ENCODE measurements at regions not wholly inside any gene's neighbourhood (a gene's known extent, or its start where the extent isn't known, plus 50 kb on each side); places are given as distances from the start of the nearest gene placed in this dataset.
A peak's percentile ranks its signal among the peaks of the same experiment; 100 is the strongest.
"Not testable (repeated sequence)": the region's sequence is repeated elsewhere in the genome, so short reads cannot be mapped to it uniquely, and the experiment has no call there.

- no peak for DNase-seq (ENCODE audit: low read depth, low spot score)
Measured at GRCh38 chr1:187878883-187879282, 1050.1 kb downstream of the PLA2G4A start.

GRCh38 chr1:187883356-187883755 is 1054.6 kb downstream of the PLA2G4A start:
- DNase-seq (ENCODE audit: low read depth, low spot score): no peak

- DNase-seq (ENCODE audit: low read depth, low spot score): no peak
Measured at GRCh38 chr1:187891993-187892682, 1063.4 kb downstream of the PLA2G4A start.

- no peak for DNase-seq (ENCODE audit: low read depth, low spot score)
Measured at GRCh38 chr1:187892683-187893039, 1063.9 kb downstream of the PLA2G4A start.

- DNase-seq (ENCODE audit: low read depth, low spot score): no peak
Measured at GRCh38 chr1:187893471-187893870, 1064.7 kb downstream of the PLA2G4A start.

- no peak for DNase-seq (ENCODE audit: low read depth, low spot score)
Measured at GRCh38 chr1:187894349-187894748, 1065.6 kb downstream of the PLA2G4A start.

GRCh38 chr1:187903223-187903622 is 1074.5 kb downstream of the PLA2G4A start:
- no peak for DNase-seq (ENCODE audit: low read depth, low spot score)

- no peak for DNase-seq (ENCODE audit: low read depth, low spot score)
Measured at GRCh38 chr1:187909382-187909781, 1080.6 kb downstream of the PLA2G4A start.

- DNase-seq (ENCODE audit: low read depth, low spot score): no peak
Measured at GRCh38 chr1:187911820-187912219, 1083.1 kb downstream of the PLA2G4A start.

- no peak for DNase-seq (ENCODE audit: low read depth, low spot score)
Measured at GRCh38 chr1:187920976-187921375, 1092.2 kb downstream of the PLA2G4A start.

GRCh38 chr1:187921426-187921825 is 1092.7 kb downstream of the PLA2G4A start:
- no peak for DNase-seq (ENCODE audit: low read depth, low spot score)

GRCh38 chr1:187922255-187922654 is 1093.5 kb downstream of the PLA2G4A start:
- DNase-seq (ENCODE audit: low read depth, low spot score): no peak

GRCh38 chr1:187924252-187924651 is 1095.5 kb downstream of the PLA2G4A start:
- DNase-seq (ENCODE audit: low read depth, low spot score): no peak

- DNase-seq (ENCODE audit: low read depth, low spot score): peak; percentile 25
Measured at GRCh38 chr1:187928288-187928687, 1099.5 kb downstream of the PLA2G4A start.

- no peak for DNase-seq (ENCODE audit: low read depth, low spot score)
Measured at GRCh38 chr1:187928696-187929095, 1099.9 kb downstream of the PLA2G4A start.

- no peak for DNase-seq (ENCODE audit: low read depth, low spot score)
Measured at GRCh38 chr1:187931776-187932175, 1103.0 kb downstream of the PLA2G4A start.

- DNase-seq (ENCODE audit: low read depth, low spot score): no peak
Measured at GRCh38 chr1:187933562-187934419, 1105.0 kb downstream of the PLA2G4A start.

GRCh38 chr1:187936667-187937066 is 1107.9 kb downstream of the PLA2G4A start:
- no peak for DNase-seq (ENCODE audit: low read depth, low spot score)

GRCh38 chr1:187938092-187938491 is 1109.3 kb downstream of the PLA2G4A start:
- no peak for DNase-seq (ENCODE audit: low read depth, low spot score)

GRCh38 chr1:187942986-187943385 is 1114.2 kb downstream of the PLA2G4A start:
- no peak for DNase-seq (ENCODE audit: low read depth, low spot score)

- DNase-seq (ENCODE audit: low read depth, low spot score): no peak
Measured at GRCh38 chr1:187943606-187944403, 1115.1 kb downstream of the PLA2G4A start.

- DNase-seq (ENCODE audit: low read depth, low spot score): not testable (repeated sequence)
Measured at GRCh38 chr1:187946661-187947060, 1117.9 kb downstream of the PLA2G4A start.
